Chondrocyte (in vitro differentiated cells): ENCODE measurements at regions not wholly inside any gene's neighbourhood (a gene's known extent, or its start where the extent isn't known, plus 50 kb on each side); places are given as distances from the start of the nearest gene placed in this dataset.

Experiments used
- DNase-seq: peaks from one replicate; pipeline ENCODE4 v3.0.0; 2021; ENCODE audit warnings: mixed read lengths, low spot score
- H3K27ac Mint-ChIP-seq: one replicate; pipeline ENCODE4 v1.8.0; 2021; ENCODE audit warnings: mild to moderate bottlenecking, moderate library complexity, mixed read lengths; ENCODE audit not compliant: unreplicated experiment
- H3K27me3 Mint-ChIP-seq: 2 replicates; pipeline ENCODE4 v1.8.0; 2021; ENCODE audit warnings: low read depth, mixed read lengths
- H3K36me3 Mint-ChIP-seq: 2 replicates; pipeline ENCODE4 v1.8.0; 2021; ENCODE audit warnings: low read depth, mixed read lengths
- H3K4me1 Mint-ChIP-seq: 2 replicates; pipeline ENCODE4 v1.8.0; 2021; ENCODE audit warnings: low read depth, mild to moderate bottlenecking, mixed read lengths
- H3K4me3 Mint-ChIP-seq: one replicate; pipeline ENCODE4 v1.8.0; 2021; ENCODE audit warnings: mild to moderate bottlenecking, moderate library complexity, mixed read lengths; ENCODE audit not compliant: unreplicated experiment
- H3K9me3 Mint-ChIP-seq: 2 replicates; pipeline ENCODE4 v1.8.0; 2021; ENCODE audit warnings: low read depth, mixed read lengths
- TF ChIP-seq, protein P1 (sequence below): fragments of 200-600 bp; sonication (generic); IDR thresholded peaks from 2 replicates; pipeline ENCODE4 v1.5.0; 2021; ENCODE audit warnings: antibody characterized with exemption, mild to moderate bottlenecking, moderate library complexity

- no peak overlapping the region for H3K4me3 Mint-ChIP-seq
- no peak overlapping the region for H3K27ac Mint-ChIP-seq
- no peaks in the 10 kb centered on the region for H3K9me3 Mint-ChIP-seq
- peaks cover 3% of the 10 kb centered on the region for H3K27me3 Mint-ChIP-seq
- no peaks in the 10 kb centered on the region for H3K4me1 Mint-ChIP-seq
- DNase-seq, result no peak
- TF ChIP-seq, protein P1, sequence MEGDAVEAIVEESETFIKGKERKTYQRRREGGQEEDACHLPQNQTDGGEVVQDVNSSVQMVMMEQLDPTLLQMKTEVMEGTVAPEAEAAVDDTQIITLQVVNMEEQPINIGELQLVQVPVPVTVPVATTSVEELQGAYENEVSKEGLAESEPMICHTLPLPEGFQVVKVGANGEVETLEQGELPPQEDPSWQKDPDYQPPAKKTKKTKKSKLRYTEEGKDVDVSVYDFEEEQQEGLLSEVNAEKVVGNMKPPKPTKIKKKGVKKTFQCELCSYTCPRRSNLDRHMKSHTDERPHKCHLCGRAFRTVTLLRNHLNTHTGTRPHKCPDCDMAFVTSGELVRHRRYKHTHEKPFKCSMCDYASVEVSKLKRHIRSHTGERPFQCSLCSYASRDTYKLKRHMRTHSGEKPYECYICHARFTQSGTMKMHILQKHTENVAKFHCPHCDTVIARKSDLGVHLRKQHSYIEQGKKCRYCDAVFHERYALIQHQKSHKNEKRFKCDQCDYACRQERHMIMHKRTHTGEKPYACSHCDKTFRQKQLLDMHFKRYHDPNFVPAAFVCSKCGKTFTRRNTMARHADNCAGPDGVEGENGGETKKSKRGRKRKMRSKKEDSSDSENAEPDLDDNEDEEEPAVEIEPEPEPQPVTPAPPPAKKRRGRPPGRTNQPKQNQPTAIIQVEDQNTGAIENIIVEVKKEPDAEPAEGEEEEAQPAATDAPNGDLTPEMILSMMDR, result no peak
- no peaks in the 10 kb centered on the region for H3K36me3 Mint-ChIP-seq
Measured at GRCh38 chr6:95119927-95120326, 457.4 kb upstream of the MANEA start.

DNA sequence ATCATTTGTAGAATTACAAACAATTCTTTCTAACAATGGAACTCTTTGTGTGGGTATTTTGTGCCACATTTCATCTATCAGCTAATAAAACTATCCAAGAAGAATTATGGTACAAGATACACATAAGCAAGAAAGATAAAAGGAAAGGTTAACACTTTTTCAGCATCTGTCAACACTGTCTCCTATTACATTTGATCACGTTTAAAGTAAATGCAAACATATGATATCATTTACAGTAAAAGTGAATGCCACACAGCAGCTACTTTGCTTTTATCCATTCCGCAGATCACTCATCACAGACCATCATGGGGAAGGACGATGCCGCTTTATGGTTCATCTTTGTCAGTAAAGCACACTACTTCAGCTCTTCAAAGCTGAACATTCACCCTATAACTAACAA is 456.4 kb upstream of the MANEA start:
- no peaks in the 10 kb centered on the region for H3K9me3 Mint-ChIP-seq
- TF ChIP-seq, protein P1, result no peak
- no peak overlapping the region for H3K4me3 Mint-ChIP-seq
- H3K36me3 Mint-ChIP-seq, result no peaks in the 10 kb centered on the region
- H3K4me1 Mint-ChIP-seq, result no peaks in the 10 kb centered on the region
- peaks cover 2% of the 10 kb centered on the region for H3K27me3 Mint-ChIP-seq
- no peak overlapping the region for H3K27ac Mint-ChIP-seq
- DNase-seq, result no peak

- Mint-ChIP-seq H3K27ac (no peak overlapping the region), H3K27me3 (peaks cover 6% of the 10 kb centered on the region), H3K4me3 (no peak overlapping the region), H3K9me3 (no peaks in the 10 kb centered on the region), H3K36me3 (no peaks in the 10 kb centered on the region), H3K4me1 (no peaks in the 10 kb centered on the region)
- no peak for DNase-seq
- TF ChIP-seq, protein P1, result no peak
Measured at GRCh38 chr6:95127261-95127660, 450.1 kb upstream of the MANEA start.

- TF ChIP-seq, protein P1, result no peak
- Mint-ChIP-seq H3K36me3 (no peaks in the 10 kb centered on the region), H3K27me3 (peaks cover 6% of the 10 kb centered on the region), H3K4me3 (no peak overlapping the region), H3K27ac (no peak overlapping the region), H3K9me3 (no peaks in the 10 kb centered on the region), H3K4me1 (no peaks in the 10 kb centered on the region)
- DNase-seq, result no peak
Measured at GRCh38 chr6:95128439-95128838, 448.9 kb upstream of the MANEA start.

DNA sequence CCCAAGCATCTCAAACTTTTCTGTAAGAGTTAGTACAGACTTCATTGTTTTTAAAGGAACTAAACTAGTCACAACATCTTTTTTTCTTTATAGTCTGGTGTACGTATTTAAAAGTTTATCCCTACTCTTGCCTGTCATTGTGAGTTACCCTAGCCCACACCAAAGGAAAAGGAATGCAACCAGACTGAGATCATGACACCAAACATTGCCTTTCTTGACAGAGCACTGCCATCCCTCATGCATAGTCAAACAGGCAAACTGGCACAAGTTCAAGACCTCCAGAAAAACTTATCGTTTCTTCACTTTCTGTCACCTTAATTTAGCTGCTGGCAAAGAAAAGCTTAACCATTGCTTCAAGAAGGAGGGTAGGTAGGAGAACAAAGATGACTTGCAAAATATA is 448.4 kb upstream of the MANEA start:
- Mint-ChIP-seq H3K4me3 (no peak overlapping the region), H3K4me1 (no peaks in the 10 kb centered on the region), H3K27me3 (peaks cover 6% of the 10 kb centered on the region), H3K9me3 (no peaks in the 10 kb centered on the region), H3K27ac (no peak overlapping the region), H3K36me3 (no peaks in the 10 kb centered on the region)
- TF ChIP-seq, protein P1, result no peak
- no peak for DNase-seq
